ACC112 (cell line): ENCODE measurements at regions not wholly inside any gene's neighbourhood (a gene's known extent, or its start where the extent isn't known, plus 50 kb on each side); places are given as distances from the start of the nearest gene placed in this dataset.

ENCODE experiments used
- H2AFZ ChIP-seq: fragments of 200-600 bp; sonication (generic); one replicate; pipeline ENCODE4 v1.6.0; 2017; ENCODE audit warnings: antibody characterized with exemption, low read length; ENCODE audit not compliant: unreplicated experiment
- H3K27ac ChIP-seq: fragments of 200-600 bp; sonication (generic); 2 replicates; pipeline ENCODE4 v1.5.1; 2014; ENCODE audit warnings: low read depth, mild to moderate bottlenecking, antibody characterized with exemption, low read length, moderate library complexity
- H3K27me3 ChIP-seq: fragments of 200-600 bp; sonication (generic); 2 replicates; pipeline ENCODE4 v1.6.1; 2014; ENCODE audit warnings: mild to moderate bottlenecking, antibody characterized with exemption, low read length, moderate library complexity, mixed read lengths; ENCODE audit not compliant: insufficient read depth
- H3K36me3 ChIP-seq: fragments of 200-600 bp; sonication (generic); 2 replicates; pipeline ENCODE4 v1.6.1; 2016; ENCODE audit warnings: mild to moderate bottlenecking, antibody characterized with exemption, low read length, moderate library complexity, mixed read lengths; ENCODE audit not compliant: insufficient read depth
- H3K4me1 ChIP-seq: fragments of 200-600 bp; sonication (generic); one replicate; pipeline ENCODE4 v1.6.1; 2016; ENCODE audit warnings: low read length, mixed read lengths; ENCODE audit not compliant: insufficient read depth, unreplicated experiment, control insufficient read depth
- H3K4me3 ChIP-seq: fragments of 200-600 bp; sonication (generic); 2 replicates; pipeline ENCODE4 v1.5.1; 2014; ENCODE audit warnings: mild to moderate bottlenecking, low read depth, low read length
- H3K79me2 ChIP-seq: fragments of 200-600 bp; sonication (generic); one replicate; pipeline ENCODE4 v1.6.0; 2016; ENCODE audit warnings: low read length; ENCODE audit not compliant: control insufficient read depth, unreplicated experiment, insufficient read depth

GRCh38 chr2:43105586-43106558 lies 120.5 kb downstream of the ZFP36L2 start:
- peaks cover 13% of the 10 kb centered on the region for H3K4me1 ChIP-seq
- no peaks in the 10 kb centered on the region for H3K79me2 ChIP-seq
- no peaks in the 10 kb centered on the region for H3K36me3 ChIP-seq
- no peaks in the 10 kb centered on the region for H3K27me3 ChIP-seq
- peak overlapping the region; percentile 32 for H2AFZ ChIP-seq
- no peak overlapping the region for H3K27ac ChIP-seq
- H3K4me3 ChIP-seq, result no peak overlapping the region

- no peak overlapping the region for H3K27ac ChIP-seq
- H3K36me3 ChIP-seq, result no peaks in the 10 kb centered on the region
- H3K79me2 ChIP-seq, result no peaks in the 10 kb centered on the region
- H3K27me3 ChIP-seq, result no peaks in the 10 kb centered on the region
- H3K4me3 ChIP-seq, result no peak overlapping the region
- H2AFZ ChIP-seq, result no peak overlapping the region
- H3K4me1 ChIP-seq, result peaks cover 7% of the 10 kb centered on the region
These were observed 121.6 kb downstream of the ZFP36L2 start for GRCh38 chr2:43104763-43105162.

- Histone ChIP-seq H3K4me1 (peaks cover 7% of the 10 kb centered on the region), H3K4me3 (no peak overlapping the region)
These were observed 122.3 kb downstream of the ZFP36L2 start for GRCh38 chr2:43104106-43104505.

GRCh38 chr2:43103093-43103404 lies 123.4 kb downstream of the ZFP36L2 start:
- H3K4me1 ChIP-seq, result peaks cover 7% of the 10 kb centered on the region
- no peak overlapping the region for H3K4me3 ChIP-seq
- no peaks in the 10 kb centered on the region for H3K27me3 ChIP-seq
- no peak overlapping the region for H3K27ac ChIP-seq
- no peaks in the 10 kb centered on the region for H3K36me3 ChIP-seq
- no peaks in the 10 kb centered on the region for H3K79me2 ChIP-seq
- H2AFZ ChIP-seq, result no peak overlapping the region

More at GRCh38 chr2:43104106-43104505, 122.3 kb downstream of the ZFP36L2 start:
- Histone ChIP-seq H3K79me2 (no peaks in the 10 kb centered on the region), H3K27me3 (no peaks in the 10 kb centered on the region), H3K27ac (no peak overlapping the region), H3K36me3 (no peaks in the 10 kb centered on the region), H2AFZ (no peak overlapping the region)

GRCh38 chr2:43102366-43103092 lies 123.9 kb downstream of the ZFP36L2 start:
- Histone ChIP-seq H3K27ac (no peak overlapping the region), H2AFZ (peak overlapping the region; percentile 24), H3K79me2 (no peaks in the 10 kb centered on the region), H3K4me1 (peaks cover 7% of the 10 kb centered on the region), H3K27me3 (no peaks in the 10 kb centered on the region), H3K36me3 (no peaks in the 10 kb centered on the region), H3K4me3 (no peak overlapping the region)

GRCh38 chr2:43101751-43102150 lies 124.7 kb downstream of the ZFP36L2 start:
- H3K36me3 ChIP-seq, result no peaks in the 10 kb centered on the region
- no peak overlapping the region for H3K27ac ChIP-seq
- H3K4me3 ChIP-seq, result no peak overlapping the region
- no peak overlapping the region for H2AFZ ChIP-seq
- peaks cover 3% of the 10 kb centered on the region for H3K4me1 ChIP-seq
- H3K27me3 ChIP-seq, result no peaks in the 10 kb centered on the region
- no peaks in the 10 kb centered on the region for H3K79me2 ChIP-seq

- Histone ChIP-seq H3K79me2 (no peaks in the 10 kb centered on the region), H3K36me3 (no peaks in the 10 kb centered on the region), H3K4me3 (peak overlapping the region; percentile 62), H3K27me3 (no peaks in the 10 kb centered on the region), H3K4me1 (peaks cover 3% of the 10 kb centered on the region), H2AFZ (peak overlapping the region; percentile 85), H3K27ac (no peak overlapping the region)
These were observed 125.3 kb downstream of the ZFP36L2 start for GRCh38 chr2:43100883-43101662.

- peak overlapping the region; percentile 62 for H3K4me3 ChIP-seq
These were observed 126.0 kb downstream of the ZFP36L2 start for GRCh38 chr2:43100362-43100882.

GRCh38 chr2:43099797-43100196 lies 126.6 kb downstream of the ZFP36L2 start:
- H3K27ac ChIP-seq, result no peak overlapping the region
- H3K4me1 ChIP-seq, result no peaks in the 10 kb centered on the region
- H3K4me3 ChIP-seq, result no peak overlapping the region
- no peaks in the 10 kb centered on the region for H3K79me2 ChIP-seq
- H3K36me3 ChIP-seq, result no peaks in the 10 kb centered on the region
- H3K27me3 ChIP-seq, result no peaks in the 10 kb centered on the region
- no peak overlapping the region for H2AFZ ChIP-seq

More at GRCh38 chr2:43100362-43100882, 126.0 kb downstream of the ZFP36L2 start:
- Histone ChIP-seq H2AFZ (peak overlapping the region; percentile 85), H3K36me3 (no peaks in the 10 kb centered on the region), H3K27ac (no peak overlapping the region), H3K4me1 (no peaks in the 10 kb centered on the region), H3K79me2 (no peaks in the 10 kb centered on the region), H3K27me3 (no peaks in the 10 kb centered on the region)

- H3K4me3 ChIP-seq, result no peak overlapping the region
- no peaks in the 10 kb centered on the region for H3K4me1 ChIP-seq
- no peak overlapping the region for H2AFZ ChIP-seq
- no peaks in the 10 kb centered on the region for H3K27me3 ChIP-seq
- no peaks in the 10 kb centered on the region for H3K79me2 ChIP-seq
- H3K36me3 ChIP-seq, result no peaks in the 10 kb centered on the region
- H3K27ac ChIP-seq, result no peak overlapping the region
These were observed 127.9 kb downstream of the ZFP36L2 start for GRCh38 chr2:43098539-43098938.
